H9 (cell line): ENCODE measurements at regions not wholly inside any gene's neighbourhood (a gene's known extent, or its start where the extent isn't known, plus 50 kb on each side); places are given as distances from the start of the nearest gene placed in this dataset.

ENCODE experiments used
- DNase-seq: peaks from one replicate; pipeline ENCODE4 v3.0.0-alpha.2; 2017
- H2AFZ ChIP-seq: one replicate; pipeline ENCODE4 v1.6.1; 2013; ENCODE audit warnings: mild to moderate bottlenecking, low read length, control low read depth, moderate library complexity
- H2AK5ac ChIP-seq: 2 replicates; pipeline ENCODE4 v1.6.1; 2013; ENCODE audit warnings: low read length, control low read depth, mixed read lengths; ENCODE audit not compliant: insufficient read length
- H2BK120ac ChIP-seq: one replicate; pipeline ENCODE4 v1.6.1; 2013; ENCODE audit warnings: low read depth, mild to moderate bottlenecking, low read length, control low read depth, inconsistent platforms; ENCODE audit not compliant: poor library complexity, severe bottlenecking
- H2BK12ac ChIP-seq: 2 replicates; pipeline ENCODE4 v1.6.1; 2013; ENCODE audit warnings: low read length, control low read depth, mixed read lengths, low read depth; ENCODE audit not compliant: insufficient read length
- H2BK15ac ChIP-seq: 2 replicates; pipeline ENCODE4 v1.6.1; 2013; ENCODE audit warnings: low read depth, low read length, control low read depth
- H2BK20ac ChIP-seq: one replicate; pipeline ENCODE4 v1.6.1; 2013; ENCODE audit warnings: low read depth, mild to moderate bottlenecking, low read length, control low read depth, inconsistent platforms; ENCODE audit not compliant: poor library complexity, severe bottlenecking
- H2BK5ac ChIP-seq: 2 replicates; pipeline ENCODE4 v1.6.1; 2013; ENCODE audit warnings: low read length, control low read depth, mixed read lengths; ENCODE audit not compliant: insufficient read length
- H3K14ac ChIP-seq: 2 replicates; pipeline ENCODE4 v1.6.1; 2013; ENCODE audit warnings: low read length, control low read depth; ENCODE audit not compliant: insufficient read depth
- H3K18ac ChIP-seq: 2 replicates; pipeline ENCODE4 v1.6.1; 2013; ENCODE audit warnings: low read depth, mild to moderate bottlenecking, mixed read lengths, low read length, control low read depth; ENCODE audit not compliant: insufficient read length
- H3K23ac ChIP-seq: 2 replicates; pipeline ENCODE4 v1.6.1; 2013; ENCODE audit warnings: low read length, control low read depth, mixed read lengths, low read depth; ENCODE audit not compliant: insufficient read length
- H3K23me2 ChIP-seq: 2 replicates; pipeline ENCODE4 v1.6.1; 2013; ENCODE audit warnings: low read depth, mild to moderate bottlenecking, mixed read lengths, low read length, control low read depth; ENCODE audit not compliant: insufficient read length, poor library complexity, severe bottlenecking
- H3K27ac ChIP-seq: 2 replicates; pipeline ENCODE4 v1.5.1; 2013; ENCODE audit warnings: low read length, control low read depth, mixed read lengths, low read depth; ENCODE audit not compliant: insufficient read length
- H3K27me3 ChIP-seq: 2 replicates; pipeline ENCODE4 v1.6.1; 2013; ENCODE audit warnings: low read length, control low read depth, inconsistent platforms; ENCODE audit not compliant: insufficient read depth
- H3K4ac ChIP-seq: 2 replicates; pipeline ENCODE4 v1.6.1; 2013; ENCODE audit warnings: low read depth, mild to moderate bottlenecking, control low read depth, inconsistent platforms, low read length, moderate library complexity
- H3K4me1 ChIP-seq: 2 replicates; pipeline ENCODE4 v1.6.1; 2013; ENCODE audit warnings: low read length, control low read depth, inconsistent platforms; ENCODE audit not compliant: insufficient read depth
- H3K4me2 ChIP-seq: 2 replicates; pipeline ENCODE4 v1.6.1; 2013; ENCODE audit warnings: low read length, control low read depth, mixed read lengths; ENCODE audit not compliant: insufficient read length, insufficient read depth
- H3K56ac ChIP-seq: 2 replicates; pipeline ENCODE4 v1.6.1; 2013; ENCODE audit warnings: low read depth, mild to moderate bottlenecking, mixed read lengths, low read length, control low read depth; ENCODE audit not compliant: insufficient read length
- H3K79me1 ChIP-seq: 2 replicates; pipeline ENCODE4 v1.6.1; 2013; ENCODE audit warnings: low read depth, mild to moderate bottlenecking, moderate library complexity, low read length, control low read depth, inconsistent platforms; ENCODE audit not compliant: insufficient read depth, poor library complexity, severe bottlenecking
- H3K79me2 ChIP-seq: 2 replicates; pipeline ENCODE4 v1.6.1; 2013; ENCODE audit warnings: low read length, control low read depth, inconsistent platforms; ENCODE audit not compliant: insufficient read depth
- H3K9ac ChIP-seq: 2 replicates; pipeline ENCODE4 v1.6.1; 2013; ENCODE audit warnings: low read length, control low read depth, mixed read lengths; ENCODE audit not compliant: insufficient read length; ENCODE audit errors: extremely low read depth
- H3K9me3 ChIP-seq: one replicate; pipeline ENCODE4 v1.6.1; 2013; ENCODE audit warnings: low read depth, low read length, inconsistent platforms; ENCODE audit not compliant: control insufficient read depth
- H3T11ph ChIP-seq: one replicate; pipeline ENCODE4 v1.6.1; 2013; ENCODE audit warnings: mild to moderate bottlenecking, low read length, control low read depth, inconsistent platforms
- H4K20me1 ChIP-seq: one replicate; pipeline ENCODE4 v1.6.1; 2013; ENCODE audit not compliant: control insufficient read depth, insufficient read length, insufficient read depth
- H4K5ac ChIP-seq: 2 replicates; pipeline ENCODE4 v1.6.1; 2013; ENCODE audit warnings: low read depth, mild to moderate bottlenecking, mixed read lengths, low read length, control low read depth; ENCODE audit not compliant: insufficient read length
- H4K8ac ChIP-seq: replicated peaks from 2 replicates; pipeline ENCODE4 v1.6.1; 2013; ENCODE audit warnings: low read length, control low read depth, mixed read lengths, low read depth; ENCODE audit not compliant: insufficient read length
- H4K91ac ChIP-seq: 2 replicates; pipeline ENCODE4 v1.6.1; 2013; ENCODE audit warnings: low read depth, mild to moderate bottlenecking, moderate library complexity, mixed read lengths, low read length, control low read depth; ENCODE audit not compliant: insufficient read length
- H3K27ac Mint-ChIP-seq, 3 experiments: 2 replicates in 2 of 3; 3 replicates in 1 of 3; pipeline ENCODE4 v1.8.0; 2020 to 2021; ENCODE audit warnings: mixed read lengths in 3 of 3, mild to moderate bottlenecking in 1 of 3, moderate library complexity in 1 of 3
- H3K27me3 Mint-ChIP-seq: 2 replicates; pipeline ENCODE4 v1.8.0; 2021; ENCODE audit warnings: low read depth, mild to moderate bottlenecking, moderate library complexity, mixed read lengths
- H3K36me3 Mint-ChIP-seq, 3 experiments: 2 replicates in 2 of 3; 3 replicates in 1 of 3; pipeline ENCODE4 v1.8.0; 2020 to 2021; ENCODE audit warnings: low read depth in 3 of 3, mixed read lengths in 3 of 3; ENCODE audit not compliant: insufficient read depth in 1 of 3
- H3K4me1 Mint-ChIP-seq, 2 experiments: 2 replicates each; pipeline ENCODE4 v1.8.0; 2020; ENCODE audit warnings: mixed read lengths in 2 of 2
- H3K4me3 Mint-ChIP-seq, 2 experiments: 2 replicates in 1 of 2; 3 replicates in 1 of 2; pipeline ENCODE4 v1.8.0; 2020 to 2021; ENCODE audit warnings: mild to moderate bottlenecking in 2 of 2, mixed read lengths in 2 of 2, moderate library complexity in 1 of 2
- H3K9me3 Mint-ChIP-seq, 2 experiments: 2 replicates in 1 of 2; 3 replicates in 1 of 2; pipeline ENCODE4 v1.8.0; 2020; ENCODE audit warnings: mild to moderate bottlenecking in 2 of 2, mixed read lengths in 2 of 2, moderate library complexity in 1 of 2
- CTCF ChIP-seq: fragments of 200-600 bp; sonication (generic); conservative IDR thresholded peaks from 3 replicates; pipeline ENCODE4 v1.8.0; 2021; ENCODE audit warnings: antibody characterized with exemption, mild to moderate bottlenecking
- WGBS: extraction: QIAGEN DNeasy Blood & Tissue Kit; methylation state at CpG from one replicate; pipeline ENCODE4 v1.1.7; 2013; ENCODE audit warnings: missing lambda C conversion rate, low lambda C conversion rate, mixed read lengths; ENCODE audit not compliant: insufficient read length; ENCODE audit errors: extremely low coverage; 5-methylcytosine and 5-hydroxymethylcytosine counted together

- no peak overlapping the region for H3T11ph ChIP-seq
- no peak overlapping the region for H3K23ac ChIP-seq
- Mint-ChIP-seq H3K36me3 (no peaks in the 10 kb centered on the region), H3K27ac (no peak overlapping the region), H3K4me3 (no peak overlapping the region), H3K27me3 (no peaks in the 10 kb centered on the region), H3K9me3 (peaks cover 0 to 1% of the 10 kb centered on the region in 2 experiments; a peak in 1 of 5 replicates), H3K4me1 (peaks cover 4 to 5% of the 10 kb centered on the region in 2 experiments; a peak in 2 of 4 replicates)
- H2BK20ac ChIP-seq, result no peak overlapping the region
- H2BK15ac ChIP-seq, result no peak overlapping the region
- H3K9me3 ChIP-seq, result no peaks in the 10 kb centered on the region
- no peaks in the 10 kb centered on the region for H3K79me1 ChIP-seq
- no peaks in the 10 kb centered on the region for H4K20me1 ChIP-seq
- no peak overlapping the region for H4K91ac ChIP-seq
- no peaks in the 10 kb centered on the region for H3K79me2 ChIP-seq
- H2BK5ac ChIP-seq, result no peak overlapping the region
- no peak overlapping the region for H3K14ac ChIP-seq
- no peak for TF ChIP-seq CTCF
- no peak overlapping the region for H3K27ac ChIP-seq
- no peak overlapping the region for H4K8ac ChIP-seq
- no peaks in the 10 kb centered on the region for H3K4me1 ChIP-seq
- no peak overlapping the region for H3K56ac ChIP-seq
- H3K18ac ChIP-seq, result no peak overlapping the region
- H2BK120ac ChIP-seq, result no peak overlapping the region
- no peak overlapping the region for H2AFZ ChIP-seq
- no peaks in the 10 kb centered on the region for H3K23me2 ChIP-seq
- H3K4me2 ChIP-seq, result no peak overlapping the region
- no peak overlapping the region for H2AK5ac ChIP-seq
- no CpG with 5 or more reads among the region's 5 CpGs for WGBS
- no peak overlapping the region for H2BK12ac ChIP-seq
- no peak overlapping the region for H3K4ac ChIP-seq
- no peak overlapping the region for H3K9ac ChIP-seq
- no peaks in the 10 kb centered on the region for H3K27me3 ChIP-seq
- H4K5ac ChIP-seq, result no peak overlapping the region
- no peak for DNase-seq
These were observed 328.6 kb upstream of the PMFBP1 start for GRCh38 chr16:72500545-72500944.
